ENCODE measurements at regions not wholly inside any gene's neighbourhood (a gene's known extent, or its start where the extent isn't known, plus 50 kb on each side); places are given as distances from the start of the nearest gene placed in this dataset.

- no peak for TF ChIP-seq POLR2A (IDR thresholded peaks at IDR 0.05; ENCODE audit: low read depth, low read length)
- TF ChIP-seq POLR2AphosphoS5 (IDR thresholded peaks at IDR 0.05; ENCODE audit: low read depth, low read length): no peak
- no peak for TF ChIP-seq TAF1 (IDR thresholded peaks at IDR 0.05; ENCODE audit: borderline replicate concordance, low read depth, low read length)
- no peak for DNase-seq (ENCODE audit: insufficient read length)
- no peak for FAIRE-seq
These were observed 153.1 kb downstream of the PCDH17 start for GRCh38 chr13:57784633-57785032.

- DNase-seq (ENCODE audit: insufficient read length) (no peak), FAIRE-seq (no peak)
- no peak for TF ChIP-seq POLR2AphosphoS5 (IDR thresholded peaks at IDR 0.05; ENCODE audit: low read depth, low read length)
- no peak for TF ChIP-seq POLR2A (IDR thresholded peaks at IDR 0.05; ENCODE audit: low read depth, low read length)
- no peak for TF ChIP-seq TAF1 (IDR thresholded peaks at IDR 0.05; ENCODE audit: borderline replicate concordance, low read depth, low read length)
These were observed 155.7 kb downstream of the PCDH17 start for GRCh38 chr13:57787058-57787791.

- FAIRE-seq (no peak), DNase-seq (ENCODE audit: insufficient read length) (no peak)
These were observed 168.1 kb downstream of the PCDH17 start for GRCh38 chr13:57799624-57800023.

GRCh38 chr13:57813651-57814050 lies 182.1 kb downstream of the PCDH17 start:
- DNase-seq (ENCODE audit: insufficient read length) (no peak), FAIRE-seq (no peak)
- TF ChIP-seq POLR2A (IDR thresholded peaks at IDR 0.05; ENCODE audit: low read depth, low read length) (no peak), POLR2AphosphoS5 (IDR thresholded peaks at IDR 0.05; ENCODE audit: low read depth, low read length) (no peak), TAF1 (IDR thresholded peaks at IDR 0.05; ENCODE audit: borderline replicate concordance, low read depth, low read length) (no peak)

More at GRCh38 chr13:57799624-57800023, 168.1 kb downstream of the PCDH17 start:
- TF ChIP-seq POLR2A (IDR thresholded peaks at IDR 0.05; ENCODE audit: low read depth, low read length) (no peak), TAF1 (IDR thresholded peaks at IDR 0.05; ENCODE audit: borderline replicate concordance, low read depth, low read length) (no peak), POLR2AphosphoS5 (IDR thresholded peaks at IDR 0.05; ENCODE audit: low read depth, low read length) (no peak)

GRCh38 chr13:57815600-57815999 lies 184.1 kb downstream of the PCDH17 start:
- TF ChIP-seq TAF1 (IDR thresholded peaks at IDR 0.05; ENCODE audit: borderline replicate concordance, low read depth, low read length): no peak
- no peak for TF ChIP-seq POLR2AphosphoS5 (IDR thresholded peaks at IDR 0.05; ENCODE audit: low read depth, low read length)
- no peak for TF ChIP-seq POLR2A (IDR thresholded peaks at IDR 0.05; ENCODE audit: low read depth, low read length)
- no peak for FAIRE-seq
- DNase-seq (ENCODE audit: insufficient read length): no peak

- no peak for FAIRE-seq
- DNase-seq (ENCODE audit: insufficient read length): no peak
- TF ChIP-seq TAF1 (IDR thresholded peaks at IDR 0.05; ENCODE audit: borderline replicate concordance, low read depth, low read length) (no peak), POLR2A (IDR thresholded peaks at IDR 0.05; ENCODE audit: low read depth, low read length) (no peak), POLR2AphosphoS5 (IDR thresholded peaks at IDR 0.05; ENCODE audit: low read depth, low read length) (no peak)
These were observed 189.4 kb downstream of the PCDH17 start for GRCh38 chr13:57820924-57821323.

GRCh38 chr13:57823704-57824103 lies 192.2 kb downstream of the PCDH17 start:
- TF ChIP-seq POLR2AphosphoS5 (IDR thresholded peaks at IDR 0.05; ENCODE audit: low read depth, low read length) (no peak), TAF1 (IDR thresholded peaks at IDR 0.05; ENCODE audit: borderline replicate concordance, low read depth, low read length) (no peak), POLR2A (IDR thresholded peaks at IDR 0.05; ENCODE audit: low read depth, low read length) (no peak)
- FAIRE-seq (no peak), DNase-seq (ENCODE audit: insufficient read length) (no peak)

GRCh38 chr13:57824121-57824520 lies 192.6 kb downstream of the PCDH17 start:
- TF ChIP-seq POLR2A (IDR thresholded peaks at IDR 0.05; ENCODE audit: low read depth, low read length) (no peak), TAF1 (IDR thresholded peaks at IDR 0.05; ENCODE audit: borderline replicate concordance, low read depth, low read length) (no peak)
- FAIRE-seq (no peak), DNase-seq (ENCODE audit: insufficient read length) (no peak)

- FAIRE-seq (no peak), DNase-seq (ENCODE audit: insufficient read length) (no peak)
- no peak for TF ChIP-seq POLR2AphosphoS5 (IDR thresholded peaks at IDR 0.05; ENCODE audit: low read depth, low read length)
These were observed 193.5 kb downstream of the PCDH17 start for GRCh38 chr13:57825066-57825465.

- no peak for FAIRE-seq
- TF ChIP-seq POLR2A (IDR thresholded peaks at IDR 0.05; ENCODE audit: low read depth, low read length) (no peak), TAF1 (IDR thresholded peaks at IDR 0.05; ENCODE audit: borderline replicate concordance, low read depth, low read length) (no peak), POLR2AphosphoS5 (IDR thresholded peaks at IDR 0.05; ENCODE audit: low read depth, low read length) (no peak)
- no peak for DNase-seq (ENCODE audit: insufficient read length)
These were observed 198.0 kb downstream of the PCDH17 start for GRCh38 chr13:57829496-57829895.

- no peak for FAIRE-seq
- no peak for DNase-seq (ENCODE audit: insufficient read length)
- TF ChIP-seq TAF1 (IDR thresholded peaks at IDR 0.05; ENCODE audit: borderline replicate concordance, low read depth, low read length) (no peak), POLR2A (IDR thresholded peaks at IDR 0.05; ENCODE audit: low read depth, low read length) (no peak), POLR2AphosphoS5 (IDR thresholded peaks at IDR 0.05; ENCODE audit: low read depth, low read length) (no peak)
These were observed 200.6 kb downstream of the PCDH17 start for GRCh38 chr13:57832187-57832586.

GRCh38 chr13:57837801-57838200 lies 206.3 kb downstream of the PCDH17 start:
- DNase-seq (ENCODE audit: insufficient read length) (no peak), FAIRE-seq (no peak)
- TF ChIP-seq POLR2A (IDR thresholded peaks at IDR 0.05; ENCODE audit: low read depth, low read length): no peak

- FAIRE-seq: no peak
- TF ChIP-seq TAF1 (IDR thresholded peaks at IDR 0.05; ENCODE audit: borderline replicate concordance, low read depth, low read length) (no peak), POLR2AphosphoS5 (IDR thresholded peaks at IDR 0.05; ENCODE audit: low read depth, low read length) (no peak), POLR2A (IDR thresholded peaks at IDR 0.05; ENCODE audit: low read depth, low read length) (no peak)
- DNase-seq (ENCODE audit: insufficient read length): no peak
These were observed 212.0 kb downstream of the PCDH17 start for GRCh38 chr13:57843521-57843920.

All from GM12892 (cell line).